Astrocyte (in vitro differentiated cells and primary cell): ENCODE measurements at regions not wholly inside any gene's neighbourhood (a gene's known extent, or its start where the extent isn't known, plus 50 kb on each side); places are given as distances from the start of the nearest gene placed in this dataset.

Source experiments
- DNase-seq: peaks from one replicate; pipeline ENCODE4 v3.0.0-alpha.2; 2010; ENCODE audit warnings: low read depth
- FAIRE-seq: peaks from 2 replicates; lab custom pipeline; 2011; peaks lifted over from hg19 to GRCh38; lab: Jason Lieb, UNC
- H2AFZ ChIP-seq: 2 replicates; pipeline ENCODE4 v1.6.0; 2012; ENCODE audit warnings: low read depth, low read length, inconsistent platforms
- H3K27ac ChIP-seq: 2 replicates; pipeline ENCODE4 v1.5.1; 2011; ENCODE audit warnings: low read depth, low read length, inconsistent platforms
- H3K27me3 ChIP-seq: 2 replicates; pipeline ENCODE4 v1.6.0; 2011; ENCODE audit warnings: low read length, inconsistent platforms; ENCODE audit not compliant: insufficient read depth
- H3K36me3 ChIP-seq: 2 replicates; pipeline ENCODE4 v1.5.1; 2011; ENCODE audit warnings: low read length, inconsistent platforms; ENCODE audit not compliant: insufficient read depth
- H3K4me1 ChIP-seq: 2 replicates; pipeline ENCODE4 v1.5.1; 2011; ENCODE audit warnings: low read length, inconsistent platforms; ENCODE audit not compliant: insufficient read depth
- H3K4me2 ChIP-seq: 2 replicates; pipeline ENCODE4 v1.6.0; 2012; ENCODE audit warnings: low read length, inconsistent platforms
- H3K4me3 ChIP-seq: 2 replicates; pipeline ENCODE4 v1.5.1; 2011; ENCODE audit warnings: low read depth, mild to moderate bottlenecking, low read length, inconsistent platforms; ENCODE audit not compliant: insufficient read depth
- H3K79me2 ChIP-seq: 2 replicates; pipeline ENCODE4 v1.6.0; 2012; ENCODE audit warnings: mild to moderate bottlenecking, low read length, inconsistent platforms; ENCODE audit not compliant: insufficient read depth
- H3K9ac ChIP-seq: 2 replicates; pipeline ENCODE4 v1.6.0; 2012; ENCODE audit warnings: mild to moderate bottlenecking, low read length, inconsistent platforms
- H3K9me3 ChIP-seq: 2 replicates; pipeline ENCODE4 v1.5.1; 2012; ENCODE audit warnings: low read depth, mild to moderate bottlenecking, low read length, inconsistent platforms; ENCODE audit not compliant: insufficient read depth
- H4K20me1 ChIP-seq: 2 replicates; pipeline ENCODE4 v1.6.0; 2012; ENCODE audit warnings: low read length, inconsistent platforms; ENCODE audit not compliant: insufficient read depth
- H3K27ac Mint-ChIP-seq: one replicate; pipeline ENCODE4 v1.8.0; 2021; ENCODE audit warnings: mild to moderate bottlenecking, mixed read lengths; ENCODE audit not compliant: unreplicated experiment
- H3K27me3 Mint-ChIP-seq: one replicate; pipeline ENCODE4 v1.8.0; 2021; ENCODE audit warnings: low read depth, mixed read lengths; ENCODE audit not compliant: unreplicated experiment
- H3K36me3 Mint-ChIP-seq: one replicate; pipeline ENCODE4 v1.8.0; 2021; ENCODE audit warnings: low read depth, mixed read lengths; ENCODE audit not compliant: unreplicated experiment
- H3K4me1 Mint-ChIP-seq: one replicate; pipeline ENCODE4 v1.8.0; 2021; ENCODE audit warnings: low read depth, mixed read lengths; ENCODE audit not compliant: unreplicated experiment
- H3K4me3 Mint-ChIP-seq: one replicate; pipeline ENCODE4 v1.8.0; 2021; ENCODE audit warnings: mild to moderate bottlenecking, moderate library complexity, mixed read lengths; ENCODE audit not compliant: unreplicated experiment
- H3K9me3 Mint-ChIP-seq: one replicate; pipeline ENCODE4 v1.8.0; 2021; ENCODE audit warnings: mild to moderate bottlenecking, mixed read lengths; ENCODE audit not compliant: unreplicated experiment
- CTCF ChIP-seq: IDR thresholded peaks from 2 replicates; pipeline ENCODE4 v1.5.1; 2011; ENCODE audit warnings: low read depth, mild to moderate bottlenecking, inconsistent platforms, low read length, moderate library complexity; ENCODE audit not compliant: insufficient read depth
- EZH2 ChIP-seq: IDR thresholded peaks from 2 replicates; pipeline ENCODE4 v1.6.1; 2012; ENCODE audit warnings: mild to moderate bottlenecking, low read length, inconsistent platforms; ENCODE audit not compliant: insufficient read depth

- H4K20me1 ChIP-seq, result no peaks in the 10 kb centered on the region
Observed at GRCh38 chr18:69138088-69138487, 262.6 kb upstream of the DOK6 start.

GRCh38 chr18:69143084-69143483 is 257.6 kb upstream of the DOK6 start:
- H3K4me3 ChIP-seq, result no peak overlapping the region
- Mint-ChIP-seq H3K27ac (no peak overlapping the region), H3K4me3 (no peak overlapping the region), H3K4me1 (no peaks in the 10 kb centered on the region), H3K36me3 (no peaks in the 10 kb centered on the region), H3K9me3 (no peaks in the 10 kb centered on the region), H3K27me3 (no peaks in the 10 kb centered on the region)
- no peak overlapping the region for H3K27ac ChIP-seq
- no peak overlapping the region for H2AFZ ChIP-seq
- no peak for DNase-seq
- no peak overlapping the region for H3K4me2 ChIP-seq
- H3K79me2 ChIP-seq, result no peaks in the 10 kb centered on the region
- H3K36me3 ChIP-seq, result no peaks in the 10 kb centered on the region
- no peaks in the 10 kb centered on the region for H3K9me3 ChIP-seq
- TF ChIP-seq CTCF (no peak), EZH2 (no peak)
- no peak overlapping the region for H3K9ac ChIP-seq
- no peak for FAIRE-seq
- no peaks in the 10 kb centered on the region for H3K27me3 ChIP-seq
- no peaks in the 10 kb centered on the region for H3K4me1 ChIP-seq
- no peaks in the 10 kb centered on the region for H4K20me1 ChIP-seq

More at GRCh38 chr18:69138088-69138487, 262.6 kb upstream of the DOK6 start:
- Mint-ChIP-seq H3K36me3 (no peaks in the 10 kb centered on the region), H3K4me3 (no peak overlapping the region), H3K27ac (no peak overlapping the region), H3K9me3 (no peaks in the 10 kb centered on the region), H3K27me3 (no peaks in the 10 kb centered on the region), H3K4me1 (no peaks in the 10 kb centered on the region)
- H3K4me3 ChIP-seq, result no peak overlapping the region
- no peak overlapping the region for H3K27ac ChIP-seq
- no peak overlapping the region for H2AFZ ChIP-seq
- no peaks in the 10 kb centered on the region for H3K4me1 ChIP-seq
- H3K36me3 ChIP-seq, result no peaks in the 10 kb centered on the region
- FAIRE-seq, result no peak
- no peak overlapping the region for H3K9ac ChIP-seq
- H3K9me3 ChIP-seq, result no peaks in the 10 kb centered on the region
- TF ChIP-seq EZH2 (no peak), CTCF (no peak)
- no peak overlapping the region for H3K4me2 ChIP-seq
- DNase-seq, result no peak
- H3K27me3 ChIP-seq, result no peaks in the 10 kb centered on the region
- no peaks in the 10 kb centered on the region for H3K79me2 ChIP-seq

GRCh38 chr18:69152436-69152835 is 248.3 kb upstream of the DOK6 start:
- Histone ChIP-seq H3K4me3 (no peak overlapping the region), H3K4me2 (no peak overlapping the region), H3K27ac (no peak overlapping the region), H3K36me3 (no peaks in the 10 kb centered on the region), H4K20me1 (no peaks in the 10 kb centered on the region), H3K4me1 (no peaks in the 10 kb centered on the region), H2AFZ (no peak overlapping the region), H3K79me2 (no peaks in the 10 kb centered on the region), H3K9ac (no peak overlapping the region), H3K9me3 (no peaks in the 10 kb centered on the region), H3K27me3 (no peaks in the 10 kb centered on the region)
- Mint-ChIP-seq H3K27me3 (no peaks in the 10 kb centered on the region), H3K27ac (no peak overlapping the region), H3K9me3 (no peaks in the 10 kb centered on the region), H3K4me3 (no peak overlapping the region), H3K4me1 (no peaks in the 10 kb centered on the region), H3K36me3 (no peaks in the 10 kb centered on the region)
- no peak for DNase-seq
- no peak for FAIRE-seq
- TF ChIP-seq CTCF, result no peak
- TF ChIP-seq EZH2, result no peak
